ENCODE measurements at regions not wholly inside any gene's neighbourhood (a gene's known extent, or its start where the extent isn't known, plus 50 kb on each side); places are given as distances from the start of the nearest gene placed in this dataset.

GRCh38 chr5:114660791-114661190, 298.9 kb downstream of the KCNN2 start:
- Histone ChIP-seq H3K27ac (ENCODE audit: low read length) (no peak overlapping the region), H3K9me3 (ENCODE audit: low read length) (no peaks in the 10 kb centered on the region), H3K4me2 (ENCODE audit: low read depth, low read length, poor library complexity, severe bottlenecking) (no peak overlapping the region), H3K4me1 (ENCODE audit: low read length) (no peaks in the 10 kb centered on the region), H3K79me2 (ENCODE audit: low read length) (no peaks in the 10 kb centered on the region), H3K4me3 (ENCODE audit: low read length) (no peak overlapping the region), H3K27me3 (ENCODE audit: low read length) (no peaks in the 10 kb centered on the region), H4K20me1 (ENCODE audit: insufficient read depth, low read depth, low read length) (no peaks in the 10 kb centered on the region), H3K9me2 (replicated peaks; ENCODE audit: insufficient read depth, low read length) (no peaks in the 10 kb centered on the region), H2AFZ (ENCODE audit: low read length) (no peak overlapping the region), H3K9ac (ENCODE audit: low read length) (no peak overlapping the region), H3K36me3 (ENCODE audit: insufficient read depth, low read length) (no peaks in the 10 kb centered on the region)
- no peak for DNase-seq

GRCh38 chr5:114658194-114658593, 296.3 kb downstream of the KCNN2 start:
- Histone ChIP-seq H4K20me1 (ENCODE audit: insufficient read depth, low read depth, low read length) (no peaks in the 10 kb centered on the region), H3K36me3 (ENCODE audit: insufficient read depth, low read length) (no peaks in the 10 kb centered on the region), H3K4me1 (ENCODE audit: low read length) (no peaks in the 10 kb centered on the region), H3K79me2 (ENCODE audit: low read length) (no peaks in the 10 kb centered on the region), H3K27me3 (ENCODE audit: low read length) (no peaks in the 10 kb centered on the region), H3K9me3 (ENCODE audit: low read length) (no peaks in the 10 kb centered on the region), H3K9me2 (replicated peaks; ENCODE audit: insufficient read depth, low read length) (no peaks in the 10 kb centered on the region), H3K4me3 (ENCODE audit: low read length) (no peak overlapping the region), H3K4me2 (ENCODE audit: low read depth, low read length, poor library complexity, severe bottlenecking) (no peak overlapping the region), H2AFZ (ENCODE audit: low read length) (no peak overlapping the region), H3K9ac (ENCODE audit: low read length) (no peak overlapping the region), H3K27ac (ENCODE audit: low read length) (no peak overlapping the region)
- no peak for DNase-seq

- Histone ChIP-seq H4K20me1 (ENCODE audit: insufficient read depth, low read depth, low read length) (no peaks in the 10 kb centered on the region), H3K36me3 (ENCODE audit: insufficient read depth, low read length) (no peaks in the 10 kb centered on the region), H3K4me3 (ENCODE audit: low read length) (no peak overlapping the region), H3K4me2 (ENCODE audit: low read depth, low read length, poor library complexity, severe bottlenecking) (no peak overlapping the region), H3K4me1 (ENCODE audit: low read length) (no peaks in the 10 kb centered on the region), H3K79me2 (ENCODE audit: low read length) (no peaks in the 10 kb centered on the region), H3K27me3 (ENCODE audit: low read length) (no peaks in the 10 kb centered on the region), H3K27ac (ENCODE audit: low read length) (no peak overlapping the region), H2AFZ (ENCODE audit: low read length) (no peak overlapping the region), H3K9me2 (replicated peaks; ENCODE audit: insufficient read depth, low read length) (no peaks in the 10 kb centered on the region), H3K9me3 (ENCODE audit: low read length) (no peaks in the 10 kb centered on the region), H3K9ac (ENCODE audit: low read length) (no peak overlapping the region)
- DNase-seq, result no peak
These were observed 295.7 kb downstream of the KCNN2 start for GRCh38 chr5:114657342-114658130.

- no peaks in the 10 kb centered on the region for H3K4me1 ChIP-seq (ENCODE audit: low read length)
- DNase-seq, result no peak
- H4K20me1 ChIP-seq (ENCODE audit: insufficient read depth, low read depth, low read length), result no peaks in the 10 kb centered on the region
- no peaks in the 10 kb centered on the region for H3K9me2 ChIP-seq (replicated peaks; ENCODE audit: insufficient read depth, low read length)
- no peak overlapping the region for H3K27ac ChIP-seq (ENCODE audit: low read length)
- H3K79me2 ChIP-seq (ENCODE audit: low read length), result no peaks in the 10 kb centered on the region
- H3K27me3 ChIP-seq (ENCODE audit: low read length), result no peaks in the 10 kb centered on the region
- no peak overlapping the region for H3K9ac ChIP-seq (ENCODE audit: low read length)
- H2AFZ ChIP-seq (ENCODE audit: low read length), result no peak overlapping the region
- no peak overlapping the region for H3K4me3 ChIP-seq (ENCODE audit: low read length)
- H3K36me3 ChIP-seq (ENCODE audit: insufficient read depth, low read length), result no peaks in the 10 kb centered on the region
- H3K4me2 ChIP-seq (ENCODE audit: low read depth, low read length, poor library complexity, severe bottlenecking), result no peak overlapping the region
- no peaks in the 10 kb centered on the region for H3K9me3 ChIP-seq (ENCODE audit: low read length)
These were observed 288.0 kb downstream of the KCNN2 start for GRCh38 chr5:114649878-114650277.

- Histone ChIP-seq H3K9ac (ENCODE audit: low read length) (no peak overlapping the region), H3K79me2 (ENCODE audit: low read length) (no peaks in the 10 kb centered on the region), H3K27ac (ENCODE audit: low read length) (no peak overlapping the region)
These were observed 287.1 kb downstream of the KCNN2 start for GRCh38 chr5:114648940-114649339.

GRCh38 chr5:114644576-114644975, 282.7 kb downstream of the KCNN2 start:
- no peak overlapping the region for H3K27ac ChIP-seq (ENCODE audit: low read length)
- no peak overlapping the region for H3K4me3 ChIP-seq (ENCODE audit: low read length)
- no peaks in the 10 kb centered on the region for H4K20me1 ChIP-seq (ENCODE audit: insufficient read depth, low read depth, low read length)
- no peak overlapping the region for H3K9ac ChIP-seq (ENCODE audit: low read length)
- no peaks in the 10 kb centered on the region for H3K79me2 ChIP-seq (ENCODE audit: low read length)
- H2AFZ ChIP-seq (ENCODE audit: low read length), result no peak overlapping the region
- no peaks in the 10 kb centered on the region for H3K36me3 ChIP-seq (ENCODE audit: insufficient read depth, low read length)
- DNase-seq, result no peak
- H3K9me3 ChIP-seq (ENCODE audit: low read length), result no peaks in the 10 kb centered on the region
- no peak overlapping the region for H3K4me2 ChIP-seq (ENCODE audit: low read depth, low read length, poor library complexity, severe bottlenecking)
- H3K27me3 ChIP-seq (ENCODE audit: low read length), result no peaks in the 10 kb centered on the region
- H3K4me1 ChIP-seq (ENCODE audit: low read length), result no peaks in the 10 kb centered on the region
- no peaks in the 10 kb centered on the region for H3K9me2 ChIP-seq (replicated peaks; ENCODE audit: insufficient read depth, low read length)

More at GRCh38 chr5:114648940-114649339, 287.1 kb downstream of the KCNN2 start:
- Histone ChIP-seq H3K4me2 (ENCODE audit: low read depth, low read length, poor library complexity, severe bottlenecking) (no peak overlapping the region), H3K4me1 (ENCODE audit: low read length) (no peaks in the 10 kb centered on the region), H3K9me3 (ENCODE audit: low read length) (no peaks in the 10 kb centered on the region), H3K9me2 (replicated peaks; ENCODE audit: insufficient read depth, low read length) (no peaks in the 10 kb centered on the region), H4K20me1 (ENCODE audit: insufficient read depth, low read depth, low read length) (no peaks in the 10 kb centered on the region), H3K27me3 (ENCODE audit: low read length) (no peaks in the 10 kb centered on the region), H3K4me3 (ENCODE audit: low read length) (no peak overlapping the region), H2AFZ (ENCODE audit: low read length) (no peak overlapping the region), H3K36me3 (ENCODE audit: insufficient read depth, low read length) (no peaks in the 10 kb centered on the region)
- no peak for DNase-seq

GRCh38 chr5:114636271-114636670, 274.4 kb downstream of the KCNN2 start:
- Histone ChIP-seq H3K79me2 (ENCODE audit: low read length) (no peaks in the 10 kb centered on the region), H3K27ac (ENCODE audit: low read length) (no peak overlapping the region), H3K4me2 (ENCODE audit: low read depth, low read length, poor library complexity, severe bottlenecking) (no peak overlapping the region), H3K27me3 (ENCODE audit: low read length) (no peaks in the 10 kb centered on the region), H3K9ac (ENCODE audit: low read length) (no peak overlapping the region), H3K4me1 (ENCODE audit: low read length) (no peaks in the 10 kb centered on the region), H3K4me3 (ENCODE audit: low read length) (no peak overlapping the region), H3K9me2 (replicated peaks; ENCODE audit: insufficient read depth, low read length) (no peaks in the 10 kb centered on the region), H4K20me1 (ENCODE audit: insufficient read depth, low read depth, low read length) (no peaks in the 10 kb centered on the region), H3K9me3 (ENCODE audit: low read length) (no peaks in the 10 kb centered on the region), H3K36me3 (ENCODE audit: insufficient read depth, low read length) (no peaks in the 10 kb centered on the region), H2AFZ (ENCODE audit: low read length) (no peak overlapping the region)
- DNase-seq, result no peak

- Histone ChIP-seq H3K9me3 (ENCODE audit: low read length) (no peaks in the 10 kb centered on the region), H3K4me2 (ENCODE audit: low read depth, low read length, poor library complexity, severe bottlenecking) (no peak overlapping the region), H3K9me2 (replicated peaks; ENCODE audit: insufficient read depth, low read length) (no peaks in the 10 kb centered on the region), H3K27me3 (ENCODE audit: low read length) (no peaks in the 10 kb centered on the region), H3K79me2 (ENCODE audit: low read length) (no peaks in the 10 kb centered on the region), H3K27ac (ENCODE audit: low read length) (no peak overlapping the region), H3K4me1 (ENCODE audit: low read length) (no peaks in the 10 kb centered on the region), H2AFZ (ENCODE audit: low read length) (no peak overlapping the region), H3K36me3 (ENCODE audit: insufficient read depth, low read length) (no peaks in the 10 kb centered on the region), H3K9ac (ENCODE audit: low read length) (no peak overlapping the region), H3K4me3 (ENCODE audit: low read length) (no peak overlapping the region), H4K20me1 (ENCODE audit: insufficient read depth, low read depth, low read length) (no peaks in the 10 kb centered on the region)
- no peak for DNase-seq
These were observed 273.4 kb downstream of the KCNN2 start for GRCh38 chr5:114634967-114635901.
